OCI-LY3 (cell line): ENCODE measurements at regions not wholly inside any gene's neighbourhood (a gene's known extent, or its start where the extent isn't known, plus 50 kb on each side); places are given as distances from the start of the nearest gene placed in this dataset.

Experiments
- H2AFZ ChIP-seq: fragments of 200-600, 300-600 bp; shearing (Covaris generic); 2 replicates; pipeline ENCODE4 v1.6.0; 2014; ENCODE audit warnings: antibody characterized with exemption, low read depth, low read length
- H3K27ac ChIP-seq: fragments of 200-600, 300-600 bp; sonication (generic); 2 replicates; pipeline ENCODE4 v1.5.1; 2014; ENCODE audit warnings: mild to moderate bottlenecking, low read length, moderate library complexity, mixed read lengths
- H3K27me3 ChIP-seq: fragments of 200-600, 300-600 bp; sonication (generic); 2 replicates; pipeline ENCODE4 v1.6.1; 2014; ENCODE audit warnings: low read depth, low read length, mixed read lengths
- H3K36me3 ChIP-seq: fragments of 200-600, 300-600 bp; sonication (generic); replicated peaks from 2 replicates; pipeline ENCODE3; 2014; ENCODE audit warnings: low read depth, low read length, mixed read lengths
- H3K4me1 ChIP-seq: fragments of 300-600, 200-600 bp; sonication (generic); 2 replicates; pipeline ENCODE4 v1.6.1; 2014; ENCODE audit warnings: low read length, mixed read lengths
- H3K4me2 ChIP-seq: fragments of 200-600, 300-600 bp; sonication (generic); 2 replicates; pipeline ENCODE4 v1.6.1; 2014; ENCODE audit warnings: low read length, mixed read lengths
- H3K4me3 ChIP-seq: fragments of 300-600, 200-600 bp; sonication (generic); 2 replicates; pipeline ENCODE4 v1.5.1; 2014; ENCODE audit warnings: antibody characterized with exemption, mild to moderate bottlenecking, low read length, moderate library complexity
- H3K79me2 ChIP-seq: fragments of 300-600, 200-600 bp; shearing (Covaris generic); 2 replicates; pipeline ENCODE4 v1.6.1; 2014; ENCODE audit warnings: mild to moderate bottlenecking, low read length, mixed read lengths
- H3K9ac ChIP-seq: fragments of 300-600, 200-600 bp; shearing (Covaris generic); 2 replicates; pipeline ENCODE4 v1.6.0; 2014; ENCODE audit warnings: mild to moderate bottlenecking, low read length, moderate library complexity
- H3K9me3 ChIP-seq: fragments of 200-600, 300-600 bp; shearing (Covaris generic); 2 replicates; pipeline ENCODE4 v1.6.1; 2014; ENCODE audit warnings: low read length, mixed read lengths; ENCODE audit not compliant: insufficient read depth
- H4K20me1 ChIP-seq: fragments of 200-600, 300-600 bp; sonication (generic); 2 replicates; pipeline ENCODE4 v1.6.1; 2016; ENCODE audit warnings: low read length, mixed read lengths; ENCODE audit not compliant: insufficient read depth
- CTCF ChIP-seq: fragments of 200-600, 300-600 bp; sonication (generic); IDR thresholded peaks from 2 replicates; pipeline ENCODE4 v1.5.1; 2014; ENCODE audit warnings: antibody characterized with exemption, low read length, low read depth
- EZH2phosphoT487 ChIP-seq: fragments of 200-600 bp; shearing (Covaris generic); IDR thresholded peaks from 2 replicates; pipeline ENCODE4 v1.6.1; 2018; ENCODE audit warnings: antibody characterized with exemption, mixed run types, low read depth

DNA sequence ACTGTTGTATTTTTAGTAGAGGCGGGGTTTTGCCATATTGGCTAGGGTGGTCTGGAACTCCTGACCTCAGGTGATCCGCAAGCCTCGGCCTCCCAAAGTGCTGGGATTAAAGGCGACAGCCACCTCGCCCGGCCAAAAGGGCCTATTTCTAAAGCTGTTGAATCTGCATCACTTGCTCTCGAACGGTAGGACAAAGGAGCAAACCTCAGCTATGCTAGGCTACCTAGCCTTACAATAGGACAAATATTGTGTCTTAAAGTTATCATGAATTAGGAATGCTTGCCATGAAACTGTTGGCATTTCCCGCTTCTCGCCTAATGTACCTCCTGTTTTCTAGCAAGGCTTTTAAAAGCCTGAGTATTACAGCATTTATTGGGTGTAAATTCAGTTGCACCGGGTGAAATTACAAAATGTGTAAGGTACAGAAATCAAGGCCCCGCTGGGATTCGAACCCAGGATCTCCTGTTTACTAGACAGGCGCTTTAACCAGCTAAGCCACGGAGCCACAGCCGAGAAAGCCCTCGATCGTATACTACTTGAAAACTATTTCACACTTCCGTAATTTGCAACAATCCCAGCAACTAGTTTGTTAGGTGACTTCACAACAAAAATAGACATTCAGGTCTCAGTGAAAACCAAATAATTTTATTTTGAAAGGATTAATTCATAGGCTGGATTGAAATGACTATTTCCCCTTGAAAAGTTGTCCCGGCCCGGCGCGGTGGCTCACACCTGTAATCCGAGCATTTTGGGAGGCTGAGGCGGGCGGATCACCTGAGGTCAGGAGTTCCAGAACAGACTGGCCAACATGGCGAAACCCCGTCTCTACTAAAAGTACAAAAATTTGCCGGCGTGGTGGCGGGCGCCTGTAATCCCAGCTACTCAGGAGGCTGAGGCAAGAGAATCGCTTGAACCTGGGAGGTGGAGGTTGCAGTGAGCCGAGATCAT lies 211.6 kb upstream of the ZNF184 start:
- Histone ChIP-seq H3K4me1 (no peaks in the 10 kb centered on the region), H3K79me2 (no peaks in the 10 kb centered on the region), H3K27me3 (no peaks in the 10 kb centered on the region), H3K36me3 (no peaks in the 10 kb centered on the region), H3K4me2 (peak overlapping the region; percentile 42), H3K9me3 (no peaks in the 10 kb centered on the region), H2AFZ (no peak overlapping the region), H3K9ac (0 out of 2 replicates have a peak overlapping the region, but pooled peaks have one; percentile 5), H4K20me1 (no peaks in the 10 kb centered on the region), H3K27ac (no peak overlapping the region), H3K4me3 (peak overlapping the region; percentile 54)
- TF ChIP-seq CTCF (no peak), EZH2phosphoT487 (no peak)

GRCh38 chr6:27679964-27680694 lies 207.2 kb upstream of the ZNF184 start:
- no peak overlapping the region for H3K4me2 ChIP-seq
- no peaks in the 10 kb centered on the region for H3K79me2 ChIP-seq
- no peaks in the 10 kb centered on the region for H3K36me3 ChIP-seq
- H3K4me3 ChIP-seq: no peak overlapping the region
- no peak overlapping the region for H2AFZ ChIP-seq
- no peak overlapping the region for H3K9ac ChIP-seq
- no peaks in the 10 kb centered on the region for H3K9me3 ChIP-seq
- no peak for TF ChIP-seq EZH2phosphoT487
- TF ChIP-seq CTCF: no peak
- no peaks in the 10 kb centered on the region for H3K4me1 ChIP-seq
- no peak overlapping the region for H3K27ac ChIP-seq
- no peaks in the 10 kb centered on the region for H3K27me3 ChIP-seq
- H4K20me1 ChIP-seq: no peaks in the 10 kb centered on the region

DNA sequence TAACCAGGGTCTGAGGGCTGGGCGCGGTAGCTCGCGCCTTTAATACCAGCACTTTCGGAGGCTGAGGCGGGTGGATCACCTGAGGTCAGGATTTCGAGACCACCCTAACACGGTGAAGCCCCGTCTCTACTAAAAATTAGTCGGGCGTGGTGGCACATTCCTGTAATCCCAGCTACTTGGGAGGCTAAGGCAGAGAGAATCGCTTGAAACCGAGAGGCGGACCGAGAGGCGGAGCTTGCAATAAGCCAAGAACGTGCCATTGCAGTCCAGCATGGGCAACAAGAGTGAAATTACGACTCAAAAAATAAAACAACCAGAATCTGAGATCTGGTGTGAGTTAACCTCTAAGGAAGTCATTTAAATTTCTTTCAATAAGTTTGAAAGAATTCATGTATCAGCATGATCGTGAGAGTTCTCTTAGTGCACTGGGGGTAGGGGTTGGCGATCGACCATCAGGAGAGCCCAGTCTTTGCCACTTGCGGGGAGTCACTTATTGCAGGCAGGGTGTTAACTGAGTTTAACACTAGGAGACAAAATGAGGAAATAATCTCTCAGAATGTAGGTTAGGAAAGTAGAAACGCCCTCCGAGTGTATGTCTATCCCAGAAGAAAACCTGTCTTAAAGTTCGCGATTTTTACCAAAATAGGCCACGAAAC lies 206.5 kb upstream of the ZNF184 start:
- H3K9me3 ChIP-seq: no peaks in the 10 kb centered on the region
- H3K4me3 ChIP-seq: no peak overlapping the region
- no peak overlapping the region for H3K9ac ChIP-seq
- H4K20me1 ChIP-seq: no peaks in the 10 kb centered on the region
- H3K4me1 ChIP-seq: no peaks in the 10 kb centered on the region
- no peak overlapping the region for H2AFZ ChIP-seq
- no peak overlapping the region for H3K4me2 ChIP-seq
- TF ChIP-seq CTCF: no peak
- no peaks in the 10 kb centered on the region for H3K79me2 ChIP-seq
- no peaks in the 10 kb centered on the region for H3K36me3 ChIP-seq
- H3K27me3 ChIP-seq: no peaks in the 10 kb centered on the region
- no peak overlapping the region for H3K27ac ChIP-seq

GRCh38 chr6:27678469-27678868 lies 205.6 kb upstream of the ZNF184 start:
- no peaks in the 10 kb centered on the region for H3K27me3 ChIP-seq
- H3K9ac ChIP-seq: no peak overlapping the region
- H2AFZ ChIP-seq: no peak overlapping the region
- no peak overlapping the region for H3K4me3 ChIP-seq
- H3K4me2 ChIP-seq: no peak overlapping the region
- no peaks in the 10 kb centered on the region for H3K79me2 ChIP-seq
- no peaks in the 10 kb centered on the region for H3K36me3 ChIP-seq
- no peaks in the 10 kb centered on the region for H4K20me1 ChIP-seq
- no peaks in the 10 kb centered on the region for H3K9me3 ChIP-seq
- no peaks in the 10 kb centered on the region for H3K4me1 ChIP-seq
- H3K27ac ChIP-seq: no peak overlapping the region
- TF ChIP-seq EZH2phosphoT487: no peak
